HUDEP-2 (cell line): ENCODE measurements at regions not wholly inside any gene's neighbourhood (a gene's known extent, or its start where the extent isn't known, plus 50 kb on each side); places are given as distances from the start of the nearest gene placed in this dataset.
"Not testable (repeated sequence)": the region's sequence is repeated elsewhere in the genome, so short reads cannot be mapped to it uniquely, and the experiment has no call there.

ENCODE experiments used
- DNase-seq, 76 experiments: peaks; one replicate each; lab custom pipeline; 2025; ENCODE audit not compliant: unreplicated experiment in 76 of 76; lab: John Stamatoyannopoulos, UW

DNA sequence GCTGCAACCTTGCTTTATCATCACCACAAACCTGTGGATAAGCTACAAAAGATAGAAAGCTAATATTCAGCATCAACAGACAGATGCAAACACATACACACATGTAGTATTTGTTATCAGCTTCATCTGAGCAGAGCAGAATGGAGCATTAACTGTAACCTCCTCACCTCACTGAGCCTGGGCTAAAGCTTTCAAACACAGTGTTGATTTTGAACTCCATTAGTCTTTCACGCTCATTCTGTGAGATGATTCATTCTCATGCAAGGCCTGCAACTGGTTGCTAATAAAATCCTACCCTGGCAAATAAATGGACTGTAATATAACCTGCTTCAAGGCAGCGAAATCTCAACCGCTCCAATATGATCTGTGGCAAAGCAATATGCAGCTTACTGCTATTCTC is 1360.6 kb upstream of the ACO1 start:
- no peak for DNase-seq

DNA sequence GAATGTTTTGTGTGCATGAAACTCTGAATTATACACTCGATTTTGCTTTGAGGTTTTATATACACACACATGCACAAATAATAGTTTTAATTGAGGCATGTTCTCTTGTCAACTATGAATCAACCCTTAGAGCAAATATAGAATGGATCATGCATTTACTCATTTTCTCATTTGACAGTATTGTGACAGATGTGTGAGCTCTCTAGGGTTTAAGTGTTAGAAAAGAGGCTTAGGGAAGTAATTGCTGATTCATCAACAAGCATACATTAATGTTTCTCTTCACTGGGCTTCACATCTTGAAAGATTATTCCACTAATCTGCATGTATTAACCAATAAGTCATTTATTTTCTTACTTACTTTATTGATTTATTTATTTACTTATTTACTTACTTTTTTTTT is 1356.8 kb upstream of the ACO1 start:
- DNase-seq: no peak

DNA sequence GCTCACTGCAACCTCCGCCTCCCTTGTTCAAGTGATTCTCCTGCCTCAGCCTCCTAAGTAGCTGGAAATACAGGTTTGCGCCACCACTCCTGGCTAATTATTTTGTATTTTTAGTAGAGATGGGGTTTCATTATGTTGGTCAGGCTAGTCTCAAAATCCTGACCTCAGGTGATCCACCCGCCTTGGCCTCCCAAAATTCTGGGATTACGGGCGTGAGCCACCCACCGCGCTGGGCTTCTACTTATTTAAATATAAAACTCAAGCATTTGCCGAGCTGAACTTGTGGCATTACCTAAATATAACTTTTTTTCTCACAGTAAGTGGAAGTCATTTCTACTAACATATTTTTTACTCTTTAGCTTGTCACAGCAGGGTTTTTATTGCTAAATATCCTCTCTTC is 1356.3 kb upstream of the ACO1 start:
- no peak for DNase-seq

- no peak for DNase-seq
These were observed 1353.7 kb upstream of the ACO1 start for GRCh38 chr9:31030741-31031202.

DNA sequence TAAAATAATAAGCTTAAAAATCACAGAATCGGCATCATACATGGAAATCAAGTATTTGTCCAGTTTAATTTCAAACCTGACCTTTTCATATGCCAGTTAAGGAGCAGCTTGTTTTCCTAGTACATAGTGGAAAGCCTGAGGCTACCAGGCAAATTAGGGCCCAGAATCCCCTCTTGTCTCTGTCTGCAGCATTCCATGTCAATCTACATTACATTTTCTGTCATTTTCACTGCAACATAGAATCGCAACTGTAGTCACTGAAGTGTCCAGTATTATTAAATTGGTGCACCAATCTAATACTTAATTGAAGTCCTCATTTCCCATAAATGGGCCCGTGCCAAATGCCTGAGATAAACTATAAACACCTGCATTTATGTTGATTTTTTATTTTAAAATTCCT is 1352.2 kb upstream of the ACO1 start:
- DNase-seq: no peak

GRCh38 chr9:31034311-31034710 is 1350.1 kb upstream of the ACO1 start:
- no peak for DNase-seq

GRCh38 chr9:31040564-31040963 is 1343.9 kb upstream of the ACO1 start:
- no peak for DNase-seq

DNA sequence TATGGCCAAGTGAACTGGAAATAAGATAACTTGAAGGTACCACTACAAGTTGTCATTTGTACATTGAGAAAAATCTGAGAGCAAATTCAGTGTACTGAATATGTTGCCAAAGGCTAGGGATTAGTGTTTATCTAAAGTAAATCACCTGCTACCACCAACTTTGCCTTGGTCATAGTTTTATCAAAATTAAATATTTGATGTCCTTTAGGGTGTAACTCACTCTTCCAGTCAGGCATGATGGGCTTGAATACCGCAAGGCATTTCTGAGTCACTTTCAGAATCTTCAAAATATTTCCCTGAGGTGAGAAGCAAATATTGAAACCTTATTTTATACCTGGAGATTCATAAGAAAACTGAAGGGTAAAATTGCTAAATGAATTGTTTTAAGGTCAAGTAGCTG is 1338.6 kb upstream of the ACO1 start:
- no peak for DNase-seq

- DNase-seq: not testable (repeated sequence)
These were observed 1322.9 kb upstream of the ACO1 start for GRCh38 chr9:31061592-31061991.

DNA sequence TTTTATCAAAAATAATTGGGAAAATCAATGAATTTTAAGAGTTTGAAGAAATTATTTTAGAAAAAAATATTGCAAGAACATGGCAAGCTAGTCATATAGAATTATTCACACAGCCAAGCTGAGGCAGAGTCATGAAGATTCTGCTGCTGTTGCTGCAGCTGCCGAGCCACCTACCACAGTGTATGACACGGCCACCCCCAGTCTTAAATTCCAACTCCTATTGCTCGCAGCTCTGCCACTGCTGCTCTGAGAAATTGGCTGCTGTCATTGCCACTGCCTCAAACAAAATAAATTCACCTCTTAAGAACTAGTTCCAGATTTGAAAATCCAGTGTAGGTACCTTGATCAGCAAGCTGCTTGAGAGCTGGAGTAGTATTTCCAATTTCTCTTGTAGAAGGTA is 1318.8 kb upstream of the ACO1 start:
- DNase-seq: no peak

- DNase-seq: no peak
These were observed 1317.0 kb upstream of the ACO1 start for GRCh38 chr9:31067418-31067817.

DNA sequence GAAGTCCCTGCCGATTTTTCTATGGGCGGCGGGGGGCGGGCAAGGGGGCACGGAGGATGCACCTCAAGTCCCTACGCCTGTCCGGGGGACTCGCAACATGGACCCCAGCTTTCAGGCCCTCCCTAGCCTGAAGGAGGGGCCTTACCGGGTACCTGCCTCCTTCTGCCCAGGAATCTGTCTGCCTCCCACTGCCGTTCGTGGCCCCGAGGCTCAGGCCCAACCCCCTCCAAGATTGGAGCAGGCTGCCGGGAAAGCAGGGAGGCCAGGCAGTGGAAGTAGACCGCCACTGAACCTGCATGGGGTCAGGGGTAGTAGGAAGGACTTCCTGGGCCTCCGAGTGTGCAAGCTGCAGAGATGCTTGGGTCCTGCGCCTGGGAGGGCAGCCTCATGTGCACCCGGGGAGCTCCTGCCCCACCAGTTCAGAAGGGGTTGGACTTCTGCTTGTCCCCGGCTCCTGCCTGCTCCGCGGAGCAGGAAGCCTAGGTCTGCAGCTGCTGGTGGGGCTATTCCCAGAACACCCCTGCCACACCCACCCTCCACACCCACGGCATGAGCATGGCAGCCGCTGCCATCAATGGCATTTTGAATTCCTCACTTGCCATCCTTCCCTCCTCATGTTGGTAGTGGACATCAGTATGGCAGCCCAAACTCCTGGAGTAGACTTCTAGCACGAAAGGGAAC is 1312.7 kb upstream of the ACO1 start:
- DNase-seq: no peak

DNA sequence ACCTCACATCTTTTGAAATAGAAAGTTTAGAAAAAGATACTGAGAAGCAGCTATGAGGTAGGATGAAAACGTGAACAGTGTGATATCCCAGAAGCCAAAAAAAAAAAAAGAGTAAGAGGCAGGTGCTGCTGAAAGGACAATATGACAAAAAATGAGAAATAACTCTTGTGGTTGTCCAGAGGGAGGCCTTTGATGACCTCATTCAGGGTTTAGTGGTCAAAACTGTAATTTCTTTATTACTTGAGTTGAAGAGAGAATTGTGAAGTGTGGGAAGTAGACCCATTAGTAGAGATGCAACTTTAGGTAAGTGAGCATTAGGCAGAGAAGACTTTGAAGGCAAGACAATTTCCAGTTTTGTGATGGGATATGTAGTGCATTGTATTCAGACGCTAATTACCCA is 1306.3 kb upstream of the ACO1 start:
- no peak for DNase-seq

GRCh38 chr9:31084350-31084749 is 1300.1 kb upstream of the ACO1 start:
- DNase-seq: no peak

- no peak for DNase-seq
These were observed 1294.8 kb upstream of the ACO1 start for GRCh38 chr9:31089549-31090221.

DNA sequence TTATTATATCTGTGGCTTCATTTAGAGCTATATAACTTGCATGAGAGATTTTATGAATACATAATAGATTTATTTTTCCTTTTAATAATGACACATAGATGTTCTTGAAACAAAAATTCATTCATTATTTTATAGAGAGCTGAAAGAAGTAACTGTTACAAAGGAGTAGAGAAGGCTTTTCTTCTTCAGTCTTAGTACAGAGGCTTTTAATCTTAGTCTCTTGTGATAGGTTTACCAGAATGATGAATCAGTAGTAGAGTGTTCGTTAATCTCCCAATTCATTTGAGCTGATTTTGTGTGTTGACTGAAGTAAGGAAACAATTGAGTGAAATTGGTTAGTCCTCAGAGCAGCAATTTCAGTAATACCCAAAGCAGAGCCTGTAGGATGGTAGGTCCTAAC is 1284.1 kb upstream of the ACO1 start:
- DNase-seq: no peak

DNA sequence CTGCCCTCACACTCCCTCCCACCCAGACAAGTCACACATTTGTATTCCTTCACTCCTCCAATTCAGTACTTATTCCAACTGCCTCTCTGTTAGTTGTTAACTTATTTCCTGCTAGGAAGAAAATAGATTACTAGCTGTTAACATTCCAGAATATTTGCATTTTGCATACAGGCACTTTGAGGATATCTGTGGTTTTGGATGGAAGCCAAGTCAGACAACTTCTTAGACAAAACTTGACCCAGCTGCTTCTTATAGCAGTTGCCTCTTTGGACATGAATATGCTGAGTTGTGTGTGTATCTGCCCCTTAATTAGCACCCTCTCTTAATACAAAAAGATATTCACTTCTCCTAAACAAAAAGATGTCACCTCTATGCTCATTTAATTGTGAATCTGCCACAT is 1280.6 kb upstream of the ACO1 start:
- DNase-seq: no peak

GRCh38 chr9:31104249-31104648 is 1280.2 kb upstream of the ACO1 start:
- DNase-seq: no peak

- no peak for DNase-seq
These were observed 1272.0 kb upstream of the ACO1 start for GRCh38 chr9:31112491-31112890.

DNA sequence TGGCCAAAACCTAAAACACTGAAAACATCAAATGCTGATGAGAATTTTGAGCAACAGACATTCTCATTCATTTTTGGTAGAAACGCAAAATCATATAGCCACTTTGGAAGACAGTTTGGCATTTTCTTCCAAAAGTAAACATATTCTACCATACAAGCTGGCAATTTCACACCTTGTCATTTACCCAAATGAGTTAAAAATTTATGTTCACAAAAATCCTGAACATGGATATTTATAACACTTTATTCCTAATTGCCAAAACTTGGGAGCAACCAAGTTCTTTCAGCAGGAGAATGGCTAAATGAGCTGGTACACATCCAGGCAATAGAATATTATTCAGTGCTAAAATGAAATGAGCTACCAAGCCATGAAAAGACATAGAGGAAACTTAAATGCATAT is 1270.1 kb upstream of the ACO1 start:
- no peak for DNase-seq

- peak in 2 of 76 experiments; percentile 1 to 17 for DNase-seq
These were observed 1264.5 kb upstream of the ACO1 start for GRCh38 chr9:31119890-31120454.

DNA sequence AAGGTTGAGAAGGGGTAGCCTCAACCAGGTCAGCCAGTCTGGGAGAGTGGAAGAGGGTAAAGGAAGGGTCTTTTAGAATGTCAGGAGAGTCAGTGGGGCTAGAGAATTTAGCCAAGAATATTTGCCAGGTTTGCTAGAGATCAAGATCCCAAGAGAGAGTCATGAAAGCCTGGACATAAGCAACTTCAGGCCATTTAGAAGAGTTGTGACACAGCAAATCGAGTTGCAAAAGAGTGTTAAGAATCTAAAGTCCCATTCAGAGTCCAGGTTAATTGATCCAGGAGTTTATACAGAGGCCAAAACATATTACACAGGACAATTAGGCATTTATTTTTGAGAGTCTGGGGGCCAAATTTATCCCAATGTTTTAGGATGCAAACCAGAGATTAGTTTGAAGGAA is 1260.1 kb upstream of the ACO1 start:
- no peak for DNase-seq
